Testis (tissue), 2 donors: ENCODE measurements at regions not wholly inside any gene's neighbourhood (a gene's known extent, or its start where the extent isn't known, plus 50 kb on each side); places are given as distances from the start of the nearest gene placed in this dataset.

Source experiments
- POLR2A ChIP-seq: fragments of 450-650 bp; IDR thresholded peaks from one replicate; pipeline ENCODE4 v1.6.1; 2017; ENCODE audit warnings: antibody characterized with exemption, mild to moderate bottlenecking, moderate library complexity
- TF ChIP-seq, protein P1 (sequence below), 3 experiments: fragments of 450-650 bp in 2 of 3; fragments of 200-600 bp in 1 of 3; sonication (generic) in 1 of 3; IDR thresholded peaks; one replicate each; pipeline ENCODE4 v1.5.1; 2016 to 2019; ENCODE audit warnings: antibody characterized with exemption in 3 of 3, mild to moderate bottlenecking in 2 of 3, moderate library complexity in 1 of 3

DNA sequence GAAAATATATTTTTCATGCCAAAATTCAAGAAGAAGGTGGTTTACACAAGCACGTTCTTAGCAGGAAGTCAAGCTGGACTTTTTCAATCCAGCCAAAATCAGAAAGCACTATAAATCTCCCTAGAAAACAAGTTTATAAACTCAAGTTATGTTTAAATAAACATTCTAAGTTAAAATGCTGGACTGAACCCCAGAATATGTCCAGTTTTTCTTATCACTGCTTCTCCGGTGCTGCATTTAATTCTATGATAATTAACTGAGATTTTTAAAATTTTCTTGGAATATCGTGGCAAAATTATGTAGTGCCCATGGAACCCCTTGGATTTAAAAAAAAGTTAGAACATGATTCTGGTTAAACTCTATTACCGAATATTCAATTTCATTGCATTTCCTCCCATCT is 218.2 kb upstream of the MDFIC2 start:
- TF ChIP-seq, protein P1, sequence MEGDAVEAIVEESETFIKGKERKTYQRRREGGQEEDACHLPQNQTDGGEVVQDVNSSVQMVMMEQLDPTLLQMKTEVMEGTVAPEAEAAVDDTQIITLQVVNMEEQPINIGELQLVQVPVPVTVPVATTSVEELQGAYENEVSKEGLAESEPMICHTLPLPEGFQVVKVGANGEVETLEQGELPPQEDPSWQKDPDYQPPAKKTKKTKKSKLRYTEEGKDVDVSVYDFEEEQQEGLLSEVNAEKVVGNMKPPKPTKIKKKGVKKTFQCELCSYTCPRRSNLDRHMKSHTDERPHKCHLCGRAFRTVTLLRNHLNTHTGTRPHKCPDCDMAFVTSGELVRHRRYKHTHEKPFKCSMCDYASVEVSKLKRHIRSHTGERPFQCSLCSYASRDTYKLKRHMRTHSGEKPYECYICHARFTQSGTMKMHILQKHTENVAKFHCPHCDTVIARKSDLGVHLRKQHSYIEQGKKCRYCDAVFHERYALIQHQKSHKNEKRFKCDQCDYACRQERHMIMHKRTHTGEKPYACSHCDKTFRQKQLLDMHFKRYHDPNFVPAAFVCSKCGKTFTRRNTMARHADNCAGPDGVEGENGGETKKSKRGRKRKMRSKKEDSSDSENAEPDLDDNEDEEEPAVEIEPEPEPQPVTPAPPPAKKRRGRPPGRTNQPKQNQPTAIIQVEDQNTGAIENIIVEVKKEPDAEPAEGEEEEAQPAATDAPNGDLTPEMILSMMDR (IDR thresholded peaks at IDR 0.05): no peak
- no peak for TF ChIP-seq POLR2A
